ENCODE measurements at regions not wholly inside any gene's neighbourhood (a gene's known extent, or its start where the extent isn't known, plus 50 kb on each side); places are given as distances from the start of the nearest gene placed in this dataset.

GRCh38 chr14:30118992-30119640 is 191.5 kb upstream of the PRKD1 start:
- Mint-ChIP-seq H3K36me3 (no peaks in the 10 kb centered on the region), H3K9me3 (no peaks in the 10 kb centered on the region), H3K27ac (no peak overlapping the region), H3K4me3 (no peak overlapping the region), H3K27me3 (ENCODE audit: low read depth) (no peaks in the 10 kb centered on the region), H3K4me1 (no peaks in the 10 kb centered on the region)
- TF ChIP-seq CTCF (IDR thresholded peaks at IDR 0.05; ENCODE audit: unreplicated experiment): no peak
- DNase-seq (ENCODE audit: low spot score in 2 of 2, unreplicated experiment in 2 of 2): no peak

GRCh38 chr14:30125322-30125979 is 197.8 kb upstream of the PRKD1 start:
- no peak overlapping the region for H3K27ac Mint-ChIP-seq
- no peaks in the 10 kb centered on the region for H3K27me3 Mint-ChIP-seq (ENCODE audit: low read depth)
- H3K4me1 Mint-ChIP-seq: no peaks in the 10 kb centered on the region
- H3K36me3 Mint-ChIP-seq: no peaks in the 10 kb centered on the region
- TF ChIP-seq CTCF (IDR thresholded peaks at IDR 0.05; ENCODE audit: unreplicated experiment): no peak
- DNase-seq (ENCODE audit: low spot score in 2 of 2, unreplicated experiment in 2 of 2): no peak
- no peak overlapping the region for H3K4me3 Mint-ChIP-seq
- no peaks in the 10 kb centered on the region for H3K9me3 Mint-ChIP-seq

GRCh38 chr14:30129807-30130206 is 202.2 kb upstream of the PRKD1 start:
- H3K36me3 Mint-ChIP-seq: no peaks in the 10 kb centered on the region
- H3K4me3 Mint-ChIP-seq: no peak overlapping the region
- no peaks in the 10 kb centered on the region for H3K27me3 Mint-ChIP-seq (ENCODE audit: low read depth)
- no peak for TF ChIP-seq CTCF (IDR thresholded peaks at IDR 0.05; ENCODE audit: unreplicated experiment)
- DNase-seq (ENCODE audit: low spot score in 2 of 2, unreplicated experiment in 2 of 2): no peak
- no peaks in the 10 kb centered on the region for H3K9me3 Mint-ChIP-seq
- H3K27ac Mint-ChIP-seq: no peak overlapping the region
- H3K4me1 Mint-ChIP-seq: no peaks in the 10 kb centered on the region

GRCh38 chr14:30131581-30132097 is 204.0 kb upstream of the PRKD1 start:
- no peaks in the 10 kb centered on the region for H3K4me1 Mint-ChIP-seq
- no peak overlapping the region for H3K27ac Mint-ChIP-seq
- H3K27me3 Mint-ChIP-seq (ENCODE audit: low read depth): no peaks in the 10 kb centered on the region
- no peak overlapping the region for H3K4me3 Mint-ChIP-seq
- DNase-seq (ENCODE audit: low spot score in 2 of 2, unreplicated experiment in 2 of 2): no peak
- no peak for TF ChIP-seq CTCF (IDR thresholded peaks at IDR 0.05; ENCODE audit: unreplicated experiment)
- no peaks in the 10 kb centered on the region for H3K9me3 Mint-ChIP-seq
- H3K36me3 Mint-ChIP-seq: no peaks in the 10 kb centered on the region

- H3K27ac Mint-ChIP-seq: no peak overlapping the region
- H3K27me3 Mint-ChIP-seq (ENCODE audit: low read depth): no peaks in the 10 kb centered on the region
- no peaks in the 10 kb centered on the region for H3K36me3 Mint-ChIP-seq
- TF ChIP-seq CTCF (IDR thresholded peaks at IDR 0.05; ENCODE audit: unreplicated experiment): no peak
- H3K4me3 Mint-ChIP-seq: no peak overlapping the region
- no peaks in the 10 kb centered on the region for H3K9me3 Mint-ChIP-seq
- no peak for DNase-seq (ENCODE audit: low spot score in 2 of 2, unreplicated experiment in 2 of 2)
- no peaks in the 10 kb centered on the region for H3K4me1 Mint-ChIP-seq
These were observed 204.5 kb upstream of the PRKD1 start for GRCh38 chr14:30132196-30132595.
